ENCODE measurements at regions not wholly inside any gene's neighbourhood (a gene's known extent, or its start where the extent isn't known, plus 50 kb on each side); places are given as distances from the start of the nearest gene placed in this dataset.
A peak's percentile ranks its signal among the peaks of the same experiment; 100 is the strongest.

DNA sequence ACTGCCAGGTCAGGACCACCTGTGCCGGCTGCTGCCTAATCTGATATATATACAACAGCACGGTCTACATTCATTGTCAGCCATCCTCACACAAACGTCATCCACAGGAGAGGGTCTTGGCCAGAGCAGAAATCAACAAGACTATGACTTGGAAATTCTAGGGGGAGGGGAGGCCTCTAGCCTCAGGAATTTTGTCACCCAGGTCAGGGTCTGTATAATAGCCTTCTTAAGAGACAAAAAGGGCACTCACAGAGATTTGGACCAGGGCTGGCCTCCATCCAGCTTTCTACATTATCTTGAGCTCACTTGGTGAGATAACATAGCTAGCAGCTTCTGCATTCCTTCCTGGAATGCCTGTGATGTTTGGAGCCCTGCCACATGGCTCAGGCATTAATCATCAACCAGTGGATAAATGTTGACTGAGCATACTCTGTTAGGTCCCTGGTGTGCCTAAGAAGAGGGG, 50.4 kb upstream of the CTIF start (continued):
- TF ChIP-seq, protein P1, sequence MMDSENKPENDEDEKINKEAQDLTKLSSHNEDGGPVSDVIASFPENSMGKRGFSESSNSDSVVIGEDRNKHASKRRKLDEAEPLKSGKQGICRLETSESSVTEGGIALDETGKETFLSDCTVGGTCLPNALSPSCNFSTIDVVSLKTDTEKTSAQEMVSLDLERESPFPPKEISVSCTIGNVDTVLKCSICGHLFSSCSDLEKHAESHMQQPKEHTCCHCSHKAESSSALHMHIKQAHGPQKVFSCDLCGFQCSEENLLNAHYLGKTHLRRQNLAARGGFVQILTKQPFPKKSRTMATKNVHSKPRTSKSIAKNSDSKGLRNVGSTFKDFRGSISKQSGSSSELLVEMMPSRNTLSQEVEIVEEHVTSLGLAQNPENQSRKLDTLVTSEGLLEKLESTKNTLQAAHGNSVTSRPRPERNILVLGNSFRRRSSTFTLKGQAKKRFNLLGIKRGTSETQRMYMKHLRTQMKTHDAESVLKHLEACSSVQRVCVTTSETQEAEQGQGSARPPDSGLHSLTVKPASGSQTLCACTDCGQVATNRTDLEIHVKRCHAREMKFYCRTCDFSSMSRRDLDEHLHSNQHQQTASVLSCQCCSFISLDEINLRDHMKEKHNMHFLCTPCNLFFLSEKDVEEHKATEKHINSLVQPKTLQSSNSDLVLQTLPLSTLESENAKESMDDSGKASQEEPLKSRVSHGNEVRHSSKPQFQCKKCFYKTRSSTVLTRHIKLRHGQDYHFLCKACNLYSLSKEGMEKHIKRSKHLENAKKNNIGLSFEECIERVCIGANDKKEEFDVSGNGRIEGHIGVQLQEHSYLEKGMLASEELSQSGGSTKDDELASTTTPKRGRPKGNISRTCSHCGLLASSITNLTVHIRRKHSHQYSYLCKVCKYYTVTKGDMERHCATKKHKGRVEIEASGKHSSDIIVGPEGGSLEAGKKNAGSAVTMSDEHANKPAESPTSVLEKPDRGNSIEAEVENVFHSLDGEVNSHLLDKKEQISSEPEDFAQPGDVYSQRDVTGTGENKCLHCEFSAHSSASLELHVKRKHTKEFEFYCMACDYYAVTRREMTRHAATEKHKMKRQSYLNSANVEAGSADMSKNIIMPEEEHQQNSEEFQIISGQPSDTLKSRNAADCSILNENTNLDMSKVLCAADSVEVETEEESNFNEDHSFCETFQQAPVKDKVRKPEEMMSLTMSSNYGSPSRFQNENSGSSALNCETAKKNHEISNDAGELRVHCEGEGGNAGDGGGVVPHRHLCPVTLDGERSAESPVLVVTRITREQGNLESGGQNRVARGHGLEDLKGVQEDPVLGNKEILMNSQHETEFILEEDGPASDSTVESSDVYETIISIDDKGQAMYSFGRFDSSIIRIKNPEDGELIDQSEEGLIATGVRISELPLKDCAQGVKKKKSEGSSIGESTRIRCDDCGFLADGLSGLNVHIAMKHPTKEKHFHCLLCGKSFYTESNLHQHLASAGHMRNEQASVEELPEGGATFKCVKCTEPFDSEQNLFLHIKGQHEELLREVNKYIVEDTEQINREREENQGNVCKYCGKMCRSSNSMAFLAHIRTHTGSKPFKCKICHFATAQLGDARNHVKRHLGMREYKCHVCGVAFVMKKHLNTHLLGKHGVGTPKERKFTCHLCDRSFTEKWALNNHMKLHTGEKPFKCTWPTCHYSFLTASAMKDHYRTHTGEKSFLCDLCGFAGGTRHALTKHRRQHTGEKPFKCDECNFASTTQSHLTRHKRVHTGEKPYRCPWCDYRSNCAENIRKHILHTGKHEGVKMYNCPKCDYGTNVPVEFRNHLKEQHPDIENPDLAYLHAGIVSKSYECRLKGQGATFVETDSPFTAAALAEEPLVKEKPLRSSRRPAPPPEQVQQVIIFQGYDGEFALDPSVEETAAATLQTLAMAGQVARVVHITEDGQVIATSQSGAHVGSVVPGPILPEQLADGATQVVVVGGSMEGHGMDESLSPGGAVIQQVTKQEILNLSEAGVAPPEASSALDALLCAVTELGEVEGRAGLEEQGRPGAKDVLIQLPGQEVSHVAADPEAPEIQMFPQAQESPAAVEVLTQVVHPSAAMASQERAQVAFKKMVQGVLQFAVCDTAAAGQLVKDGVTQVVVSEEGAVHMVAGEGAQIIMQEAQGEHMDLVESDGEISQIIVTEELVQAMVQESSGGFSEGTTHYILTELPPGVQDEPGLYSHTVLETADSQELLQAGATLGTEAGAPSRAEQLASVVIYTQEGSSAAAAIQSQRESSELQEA (CRISPR knock-in tag; IDR thresholded peaks at IDR 0.05; ENCODE audit: not compliant biosample characterization): no peak
- no peak for TF ChIP-seq NPAS2 (CRISPR knock-in tag; IDR thresholded peaks at IDR 0.05; ENCODE audit: borderline replicate concordance)
- no peak for TF ChIP-seq ZNF343 (CRISPR knock-in tag; IDR thresholded peaks at IDR 0.05)
- TF ChIP-seq, protein P2, sequence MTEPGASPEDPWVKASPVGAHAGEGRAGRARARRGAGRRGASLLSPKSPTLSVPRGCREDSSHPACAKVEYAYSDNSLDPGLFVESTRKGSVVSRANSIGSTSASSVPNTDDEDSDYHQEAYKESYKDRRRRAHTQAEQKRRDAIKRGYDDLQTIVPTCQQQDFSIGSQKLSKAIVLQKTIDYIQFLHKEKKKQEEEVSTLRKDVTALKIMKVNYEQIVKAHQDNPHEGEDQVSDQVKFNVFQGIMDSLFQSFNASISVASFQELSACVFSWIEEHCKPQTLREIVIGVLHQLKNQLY (CRISPR knock-in tag; IDR thresholded peaks at IDR 0.05): peak; percentile 54; the same call in 1 of the 2 replicates
- TF ChIP-seq ZNF850 (CRISPR knock-in tag; conservative IDR thresholded peaks at IDR 0.05): no peak
- TF ChIP-seq KLF11 (CRISPR knock-in tag; IDR thresholded peaks at IDR 0.05): 0 out of 2 replicates have a peak, but pooled peaks have one; percentile 54
- peak; percentile 67; the same call in 1 of the 2 replicates for TF ChIP-seq ETV5 (CRISPR knock-in tag; IDR thresholded peaks at IDR 0.05; ENCODE audit: borderline replicate concordance)
- no peak for TF ChIP-seq WIZ (CRISPR knock-in tag; IDR thresholded peaks at IDR 0.05)
- no peak for TF ChIP-seq TCF7L2 (IDR thresholded peaks at IDR 0.05; ENCODE audit: low read depth, low read length)
- peak; percentile 78; the same call in 1 of the 2 replicates for TF ChIP-seq GFI1 (CRISPR knock-in tag; IDR thresholded peaks at IDR 0.05; ENCODE audit: borderline replicate concordance)
- TF ChIP-seq REL (CRISPR knock-in tag; conservative IDR thresholded peaks at IDR 0.05): no peak
- TF ChIP-seq, protein P3, sequence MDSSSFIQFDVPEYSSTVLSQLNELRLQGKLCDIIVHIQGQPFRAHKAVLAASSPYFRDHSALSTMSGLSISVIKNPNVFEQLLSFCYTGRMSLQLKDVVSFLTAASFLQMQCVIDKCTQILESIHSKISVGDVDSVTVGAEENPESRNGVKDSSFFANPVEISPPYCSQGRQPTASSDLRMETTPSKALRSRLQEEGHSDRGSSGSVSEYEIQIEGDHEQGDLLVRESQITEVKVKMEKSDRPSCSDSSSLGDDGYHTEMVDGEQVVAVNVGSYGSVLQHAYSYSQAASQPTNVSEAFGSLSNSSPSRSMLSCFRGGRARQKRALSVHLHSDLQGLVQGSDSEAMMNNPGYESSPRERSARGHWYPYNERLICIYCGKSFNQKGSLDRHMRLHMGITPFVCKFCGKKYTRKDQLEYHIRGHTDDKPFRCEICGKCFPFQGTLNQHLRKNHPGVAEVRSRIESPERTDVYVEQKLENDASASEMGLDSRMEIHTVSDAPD (CRISPR knock-in tag; IDR thresholded peaks at IDR 0.05): no peak
- TF ChIP-seq NR2C2 (CRISPR knock-in tag; IDR thresholded peaks at IDR 0.05; ENCODE audit: borderline replicate concordance): no peak; the same call in 1 of the 2 replicates
- TF ChIP-seq ZNF878 (CRISPR knock-in tag; IDR thresholded peaks at IDR 0.05): peak; percentile 55; the same call in 1 of the 2 replicates
- TF ChIP-seq, protein P4, sequence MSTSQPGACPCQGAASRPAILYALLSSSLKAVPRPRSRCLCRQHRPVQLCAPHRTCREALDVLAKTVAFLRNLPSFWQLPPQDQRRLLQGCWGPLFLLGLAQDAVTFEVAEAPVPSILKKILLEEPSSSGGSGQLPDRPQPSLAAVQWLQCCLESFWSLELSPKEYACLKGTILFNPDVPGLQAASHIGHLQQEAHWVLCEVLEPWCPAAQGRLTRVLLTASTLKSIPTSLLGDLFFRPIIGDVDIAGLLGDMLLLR (CRISPR knock-in tag; IDR thresholded peaks at IDR 0.05): no peak

Data from HepG2 (cell line).